Trophoblast cell (in vitro differentiated cells and primary cell): ENCODE measurements at regions not wholly inside any gene's neighbourhood (a gene's known extent, or its start where the extent isn't known, plus 50 kb on each side); places are given as distances from the start of the nearest gene placed in this dataset.

Experiments used
- DNase-seq, 2 donors: peaks; one replicate each; pipeline ENCODE4 v3.0.0-alpha.2; 2016
- H2AFZ ChIP-seq: 2 replicates; pipeline ENCODE4 v1.6.1; 2013; ENCODE audit warnings: low read length, moderate library complexity, mild to moderate bottlenecking; ENCODE audit not compliant: insufficient read depth, poor library complexity
- H2AK5ac ChIP-seq: 2 replicates; pipeline ENCODE4 v1.6.1; 2013; ENCODE audit warnings: mild to moderate bottlenecking, low read length
- H2BK120ac ChIP-seq: 2 replicates; pipeline ENCODE4 v1.6.1; 2013; ENCODE audit warnings: low read length, mild to moderate bottlenecking, moderate library complexity; ENCODE audit not compliant: insufficient read depth, poor library complexity
- H2BK12ac ChIP-seq: 2 replicates; pipeline ENCODE4 v1.6.1; 2013; ENCODE audit warnings: mild to moderate bottlenecking, low read length, moderate library complexity
- H2BK5ac ChIP-seq: 2 replicates; pipeline ENCODE4 v1.6.1; 2013; ENCODE audit warnings: low read length, low read depth, moderate library complexity, mild to moderate bottlenecking; ENCODE audit not compliant: poor library complexity
- H3K14ac ChIP-seq: 2 replicates; pipeline ENCODE4 v1.6.1; 2013; ENCODE audit warnings: mild to moderate bottlenecking, low read length
- H3K18ac ChIP-seq: 2 replicates; pipeline ENCODE4 v1.6.1; 2013; ENCODE audit warnings: mild to moderate bottlenecking, low read length
- H3K23ac ChIP-seq: 2 replicates; pipeline ENCODE4 v1.6.1; 2013; ENCODE audit warnings: low read length
- H3K27ac ChIP-seq: 2 replicates; pipeline ENCODE4 v1.5.1; 2013; ENCODE audit warnings: low read depth, mild to moderate bottlenecking, inconsistent platforms, low read length, moderate library complexity
- H3K27me3 ChIP-seq: 2 replicates; pipeline ENCODE4 v1.6.1; 2013; ENCODE audit warnings: inconsistent platforms, mild to moderate bottlenecking, low read length, moderate library complexity; ENCODE audit not compliant: insufficient read depth
- H3K36me3 ChIP-seq, 2 experiments: 1 replicate in 1 of 2; 2 replicates in 1 of 2; pipeline ENCODE4 v1.6.1; 2013; ENCODE audit warnings: low read length in 2 of 2, mild to moderate bottlenecking in 2 of 2, moderate library complexity in 1 of 2; ENCODE audit not compliant: insufficient read depth in 2 of 2, control insufficient read depth in 1 of 2
- H3K4ac ChIP-seq: 2 replicates; pipeline ENCODE4 v1.6.1; 2013; ENCODE audit warnings: low read depth, mild to moderate bottlenecking, low read length, moderate library complexity
- H3K4me1 ChIP-seq, 2 experiments: 1 replicate in 1 of 2; 2 replicates in 1 of 2; pipeline ENCODE4 v1.6.1; 2013; ENCODE audit warnings: low read length in 2 of 2, mild to moderate bottlenecking in 2 of 2, moderate library complexity in 1 of 2; ENCODE audit not compliant: insufficient read depth in 2 of 2, control insufficient read depth in 1 of 2
- H3K4me2 ChIP-seq: 2 replicates; pipeline ENCODE4 v1.6.1; 2013; ENCODE audit warnings: inconsistent platforms, mild to moderate bottlenecking, low read length, moderate library complexity
- H3K4me3 ChIP-seq: 2 replicates; pipeline ENCODE4 v1.5.1; 2013; ENCODE audit warnings: mild to moderate bottlenecking, low read depth, low read length, inconsistent platforms
- H3K79me1 ChIP-seq: one replicate; pipeline ENCODE4 v1.6.1; 2013; ENCODE audit warnings: low read length
- H3K79me2 ChIP-seq: 2 replicates; pipeline ENCODE4 v1.6.1; 2013; ENCODE audit warnings: low read length, mild to moderate bottlenecking; ENCODE audit not compliant: control insufficient read depth, insufficient read depth, poor library complexity
- H3K9ac ChIP-seq: 2 replicates; pipeline ENCODE4 v1.6.1; 2013; ENCODE audit warnings: mild to moderate bottlenecking, low read length
- H3K9me3 ChIP-seq: 2 replicates; pipeline ENCODE4 v1.6.1; 2013; ENCODE audit warnings: low read depth, mild to moderate bottlenecking, control low read depth, inconsistent platforms, low read length; ENCODE audit not compliant: insufficient read depth
- H4K12ac ChIP-seq: 2 replicates; pipeline ENCODE4 v1.6.1; 2013; ENCODE audit warnings: low read depth, mild to moderate bottlenecking, low read length, moderate library complexity
- H4K8ac ChIP-seq: 2 replicates; pipeline ENCODE4 v1.6.1; 2013; ENCODE audit warnings: low read depth, mild to moderate bottlenecking, low read length, moderate library complexity
- H4K91ac ChIP-seq: one replicate; pipeline ENCODE4 v1.6.1; 2013; ENCODE audit warnings: low read depth, mild to moderate bottlenecking, low read length, moderate library complexity
- WGBS: extraction: QIAGEN DNeasy Blood & Tissue Kit; methylation state at CpG from one replicate; pipeline ENCODE4 v1.1.7; 2013; ENCODE audit warnings: missing lambda C conversion rate; ENCODE audit not compliant: insufficient read length, insufficient coverage; ENCODE audit errors: extremely low coverage; 5-methylcytosine and 5-hydroxymethylcytosine counted together

DNA sequence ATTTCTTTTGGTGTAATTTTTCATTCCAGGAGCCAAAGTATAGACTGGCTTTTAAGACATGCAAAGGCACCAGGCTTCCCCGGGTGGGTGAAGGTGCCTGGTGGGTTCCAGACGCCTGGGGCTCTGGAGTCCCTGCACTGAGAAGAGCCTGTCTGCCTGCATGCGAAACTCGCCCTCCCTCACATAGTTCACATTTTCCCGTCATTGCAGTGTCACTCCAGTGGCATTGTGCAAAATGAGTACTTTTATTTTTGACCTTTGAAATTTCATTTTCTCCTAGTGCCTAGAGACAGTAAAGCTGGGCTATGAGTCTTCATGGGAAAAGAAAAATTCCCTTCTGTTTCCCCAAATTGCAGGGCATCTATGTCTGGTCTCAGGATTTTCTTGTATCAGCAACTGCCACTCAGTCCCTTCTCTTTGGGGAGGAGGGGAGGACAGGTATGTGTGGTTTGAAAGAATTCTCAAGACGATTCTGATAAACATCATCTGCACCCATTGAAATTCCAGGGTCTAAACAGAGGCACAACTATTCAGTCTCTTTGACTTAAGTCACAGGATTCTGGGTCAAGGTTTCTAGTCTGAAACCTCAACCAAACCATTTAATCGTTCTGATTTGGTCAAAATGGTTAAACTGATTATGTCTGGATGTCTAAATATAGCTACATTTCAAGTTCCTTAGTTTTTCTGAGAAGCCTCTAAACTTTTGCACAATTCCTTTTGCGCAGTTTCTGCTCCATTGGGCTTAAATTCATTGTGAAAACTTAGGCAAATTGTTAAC lies 107.8 kb downstream of the CYP26A1 start:
- no CpG with 5 or more reads among the region's 8 CpGs for WGBS

DNA sequence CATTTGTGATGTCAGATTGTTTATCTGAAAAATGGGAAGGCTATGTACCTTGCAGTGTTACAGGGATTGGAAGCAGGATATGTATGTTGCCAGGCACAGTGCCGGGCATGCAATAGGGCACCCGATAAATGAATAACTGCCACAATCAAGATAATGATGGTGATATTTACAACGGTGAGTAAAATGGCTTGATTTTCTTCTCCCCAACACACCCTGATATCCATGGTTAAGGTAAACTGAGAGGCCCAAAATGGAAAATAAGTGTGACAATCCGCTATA lies 108.3 kb downstream of the CYP26A1 start:
- peak overlapping the region; percentile 99 for H4K91ac ChIP-seq
- H3K79me1 ChIP-seq, result peaks cover 41% of the 10 kb centered on the region
- peaks cover 8% of the 10 kb centered on the region for H3K79me2 ChIP-seq
- peak overlapping the region; percentile 82 for H3K18ac ChIP-seq
- no peak overlapping the region for H3K4me3 ChIP-seq
- no CpG with 5 or more reads among the region's 4 CpGs for WGBS
- H2AFZ ChIP-seq, result no peak overlapping the region
- peak overlapping the region; percentile 88 for H2AK5ac ChIP-seq
- no peak overlapping the region for H3K9ac ChIP-seq
- H3K4ac ChIP-seq, result peak overlapping the region; percentile 98
- peaks cover 24 to 30% of the 10 kb centered on the region in 2 experiments for H3K4me1 ChIP-seq
- no peak overlapping the region for H3K23ac ChIP-seq
- peak overlapping the region; percentile 94 for H2BK120ac ChIP-seq
- DNase-seq, result no peak
- H3K27me3 ChIP-seq, result no peaks in the 10 kb centered on the region
- peak overlapping the region; percentile 51 for H4K8ac ChIP-seq
- no peaks in the 10 kb centered on the region for H3K36me3 ChIP-seq
- no peaks in the 10 kb centered on the region for H3K9me3 ChIP-seq
- peak overlapping the region; percentile 97 for H2BK12ac ChIP-seq
- no peak overlapping the region for H3K4me2 ChIP-seq
- H2BK5ac ChIP-seq, result peak overlapping the region; percentile 100
- H3K27ac ChIP-seq, result peak overlapping the region; percentile 100
- H4K12ac ChIP-seq, result no peak overlapping the region
- H3K14ac ChIP-seq, result peak overlapping the region; percentile 85

More for the DNA sequence above, 107.8 kb downstream of the CYP26A1 start:
- Histone ChIP-seq H3K23ac (no peak overlapping the region), H2AFZ (no peak overlapping the region), H2BK12ac (peak overlapping the region; percentile 97), H3K9ac (no peak overlapping the region), H3K9me3 (no peaks in the 10 kb centered on the region), H2BK5ac (peak overlapping the region; percentile 100), H3K27ac (peak overlapping the region; percentile 100), H3K14ac (peak overlapping the region; percentile 85), H3K79me2 (peaks cover 10% of the 10 kb centered on the region), H3K4me1 (peaks cover 24 to 27% of the 10 kb centered on the region in 2 experiments), H3K18ac (no peak overlapping the region), H2BK120ac (peak overlapping the region; percentile 100), H2AK5ac (peak overlapping the region; percentile 88), H4K8ac (peak overlapping the region; percentile 97), H3K79me1 (peaks cover 39% of the 10 kb centered on the region), H3K36me3 (peaks cover 0 to 2% of the 10 kb centered on the region in 2 experiments), H4K91ac (peak overlapping the region; percentile 100), H3K4ac (peak overlapping the region; percentile 98), H3K4me3 (no peak overlapping the region), H3K27me3 (no peaks in the 10 kb centered on the region), H3K4me2 (peak overlapping the region; percentile 41), H4K12ac (no peak overlapping the region)
- DNase-seq, result peak; percentile 82 to 88

DNA sequence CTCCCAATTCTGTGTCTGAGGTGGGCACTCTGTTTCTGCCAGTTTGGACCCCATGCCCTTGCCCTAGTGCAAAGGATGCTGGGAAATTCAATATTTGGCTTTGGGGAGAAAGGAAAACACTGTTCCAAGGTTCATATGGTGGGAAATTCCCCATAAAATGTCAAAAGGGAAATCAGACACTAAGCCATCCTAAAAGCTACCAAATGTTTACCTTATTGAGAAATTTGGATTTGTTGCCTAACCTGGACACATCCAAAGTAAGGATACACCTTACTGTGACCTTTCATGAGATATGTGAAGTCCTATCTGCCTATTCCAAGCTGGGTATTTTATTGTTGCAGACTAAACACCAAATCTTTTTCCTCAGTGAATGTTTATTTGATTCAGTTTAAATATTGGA lies 109.1 kb downstream of the CYP26A1 start:
- H3K14ac ChIP-seq, result peak overlapping the region; percentile 85
- no peaks in the 10 kb centered on the region for H3K36me3 ChIP-seq
- no peak overlapping the region for H3K4me2 ChIP-seq
- peak overlapping the region; percentile 91 for H3K4ac ChIP-seq
- no peak overlapping the region for H3K4me3 ChIP-seq
- peak overlapping the region; percentile 98 for H2AK5ac ChIP-seq
- H4K91ac ChIP-seq, result peak overlapping the region; percentile 99
- H4K8ac ChIP-seq, result peak overlapping the region; percentile 57
- no peak overlapping the region for H3K23ac ChIP-seq
- peak overlapping the region; percentile 98 for H2BK12ac ChIP-seq
- no peaks in the 10 kb centered on the region for H3K27me3 ChIP-seq
- H3K18ac ChIP-seq, result peak overlapping the region; percentile 88
- H3K9ac ChIP-seq, result no peak overlapping the region
- H3K27ac ChIP-seq, result peak overlapping the region; percentile 100
- H3K4me1 ChIP-seq, result peaks cover 22 to 28% of the 10 kb centered on the region in 2 experiments
- H3K79me1 ChIP-seq, result peaks cover 40% of the 10 kb centered on the region
- H2BK5ac ChIP-seq, result peak overlapping the region; percentile 100
- no peaks in the 10 kb centered on the region for H3K9me3 ChIP-seq
- peaks cover 8% of the 10 kb centered on the region for H3K79me2 ChIP-seq
- no peak for DNase-seq
- H4K12ac ChIP-seq, result no peak overlapping the region
- H2AFZ ChIP-seq, result no peak overlapping the region
- H2BK120ac ChIP-seq, result peak overlapping the region; percentile 94

DNA sequence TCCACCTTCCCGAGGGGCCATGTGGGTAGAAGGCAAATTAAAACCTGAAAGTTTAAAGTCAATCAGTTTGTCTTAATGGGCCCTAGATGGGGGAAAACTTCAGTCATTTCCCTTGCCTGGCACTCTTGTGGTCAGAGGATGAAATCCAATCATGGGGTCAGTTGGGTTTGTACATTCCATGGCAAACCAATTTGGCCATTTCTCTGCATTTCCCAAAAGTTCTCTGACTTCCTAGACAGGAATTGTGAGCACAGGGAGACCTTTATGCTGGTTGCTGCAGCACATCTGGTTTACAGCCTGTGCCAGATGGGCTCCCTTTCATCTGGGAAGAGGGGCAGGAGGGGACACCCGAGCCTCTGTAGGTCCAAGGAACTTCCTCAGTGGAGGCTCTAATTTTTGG lies 113.0 kb downstream of the CYP26A1 start:
- no peak overlapping the region for H2AFZ ChIP-seq
- H3K14ac ChIP-seq, result peak overlapping the region; percentile 28
- peak overlapping the region; percentile 79 for H2BK12ac ChIP-seq
- peak overlapping the region; percentile 9 for H4K8ac ChIP-seq
- peak in 1 of 2 donors; percentile 14 for DNase-seq
- no peak overlapping the region for H3K4ac ChIP-seq
- H4K91ac ChIP-seq, result peak overlapping the region; percentile 26
- peak overlapping the region; percentile 58 for H2BK120ac ChIP-seq
- WGBS, result no CpG with 5 or more reads among the region's 2 CpGs
- peak overlapping the region; percentile 14 for H3K18ac ChIP-seq
- H3K4me3 ChIP-seq, result no peak overlapping the region
- peak overlapping the region; percentile 64 for H2AK5ac ChIP-seq
- no peaks in the 10 kb centered on the region for H3K9me3 ChIP-seq
- H4K12ac ChIP-seq, result no peak overlapping the region
- no peak overlapping the region for H3K23ac ChIP-seq
- H3K27ac ChIP-seq, result no peak overlapping the region
- H3K4me1 ChIP-seq, result peaks cover 11 to 19% of the 10 kb centered on the region in 2 experiments
- no peak overlapping the region for H3K4me2 ChIP-seq
- peaks cover 3% of the 10 kb centered on the region for H3K79me2 ChIP-seq
- no peaks in the 10 kb centered on the region for H3K36me3 ChIP-seq
- peak overlapping the region; percentile 46 for H2BK5ac ChIP-seq
- peaks cover 24% of the 10 kb centered on the region for H3K79me1 ChIP-seq
- no peaks in the 10 kb centered on the region for H3K27me3 ChIP-seq
- no peak overlapping the region for H3K9ac ChIP-seq
